ENCODE measurements at regions not wholly inside any gene's neighbourhood (a gene's known extent, or its start where the extent isn't known, plus 50 kb on each side); places are given as distances from the start of the nearest gene placed in this dataset.
"Not testable (repeated sequence)": the region's sequence is repeated elsewhere in the genome, so short reads cannot be mapped to it uniquely, and the experiment has no call there.

GRCh38 chr18:76273036-76273545, 222.0 kb downstream of the ZNF516 start:
- H3K4me1 ChIP-seq (ENCODE audit: control insufficient read depth in 1 of 2, insufficient read depth in 2 of 2, low read length in 2 of 2) = no peaks in the 10 kb centered on the region
- no peak overlapping the region for H3K4me3 Mint-ChIP-seq
- no peaks in the 10 kb centered on the region for H3K27me3 ChIP-seq (ENCODE audit: control insufficient read depth in 2 of 2, insufficient read depth in 2 of 2, low read length in 2 of 2)

GRCh38 chr18:76267423-76267822, 227.6 kb downstream of the ZNF516 start:
- H3K9ac ChIP-seq (ENCODE audit: insufficient read depth, low read length, poor library complexity, severe bottlenecking); H3K27ac ChIP-seq (ENCODE audit: low read depth in 1 of 2, low read length in 2 of 2); H3K36me3 ChIP-seq (replicated peaks in 1 of 2; ENCODE audit: control insufficient read depth in 1 of 2, insufficient read depth in 2 of 2, low read length in 2 of 2); intact Hi-C loops (cut with micrococcal nuclease); H3K27me3 Mint-ChIP-seq (ENCODE audit: low read depth in 3 of 3); H3K27me3 ChIP-seq (ENCODE audit: control insufficient read depth in 2 of 2, insufficient read depth in 2 of 2, low read length in 2 of 2); H3K79me2 ChIP-seq (ENCODE audit: insufficient read depth, low read length); DNase-seq; H4K20me1 ChIP-seq (ENCODE audit: insufficient read depth, low read length); H3K4me2 ChIP-seq (replicated peaks; ENCODE audit: extremely low read depth, low read length, poor library complexity, severe bottlenecking); H3K4me3 Mint-ChIP-seq; H3K36me3 Mint-ChIP-seq; H2AFZ ChIP-seq (ENCODE audit: insufficient read depth, low read depth, low read length, poor library complexity, severe bottlenecking); H3K4me3 ChIP-seq (replicated peaks in 1 of 3; ENCODE audit: low read depth in 2 of 3, low read length in 3 of 3): not testable (repeated sequence)
- peaks cover 10 to 12% of the 10 kb centered on the region in 2 donors for H3K4me1 ChIP-seq (ENCODE audit: control insufficient read depth in 1 of 2, insufficient read depth in 2 of 2, low read length in 2 of 2)
- peaks cover 0 to 11% of the 10 kb centered on the region in 2 donors for H3K9me3 ChIP-seq (replicated peaks in 1 of 2; ENCODE audit: control insufficient read depth in 1 of 2, insufficient read depth in 1 of 2, low read length in 2 of 2)
- H3K9me3 Mint-ChIP-seq = peaks cover 0 to 12% (median 5%) of the 10 kb centered on the region in 7 donors
- no CpG with 5 or more reads among the region's 6 CpGs for WGBS (ENCODE audit: insufficient coverage)
- H3K27ac Mint-ChIP-seq = peak overlapping the region in 1 of 7 donors; percentile 39
- peaks cover 17% of the 10 kb centered on the region for H3K4me1 Mint-ChIP-seq

More at GRCh38 chr18:76273036-76273545, 222.0 kb downstream of the ZNF516 start:
- H3K9me3 Mint-ChIP-seq = peaks cover 0 to 2% (median 0%) of the 10 kb centered on the region in 7 donors
- H3K4me1 Mint-ChIP-seq = no peaks in the 10 kb centered on the region
- Histone ChIP-seq H3K4me3 (replicated peaks in 1 of 3; ENCODE audit: low read depth in 2 of 3, low read length in 3 of 3) (no peak overlapping the region), H3K36me3 (replicated peaks in 1 of 2; ENCODE audit: control insufficient read depth in 1 of 2, insufficient read depth in 2 of 2, low read length in 2 of 2) (no peaks in the 10 kb centered on the region), H3K4me2 (replicated peaks; ENCODE audit: extremely low read depth, low read length, poor library complexity, severe bottlenecking) (no peak overlapping the region), H3K9me3 (replicated peaks in 1 of 2; ENCODE audit: control insufficient read depth in 1 of 2, insufficient read depth in 1 of 2, low read length in 2 of 2) (no peaks in the 10 kb centered on the region), H3K27ac (ENCODE audit: low read depth in 1 of 2, low read length in 2 of 2) (no peak overlapping the region), H4K20me1 (ENCODE audit: insufficient read depth, low read length) (no peaks in the 10 kb centered on the region), H2AFZ (ENCODE audit: insufficient read depth, low read depth, low read length, poor library complexity, severe bottlenecking) (no peak overlapping the region), H3K9ac (ENCODE audit: insufficient read depth, low read length, poor library complexity, severe bottlenecking) (no peak overlapping the region), H3K79me2 (ENCODE audit: insufficient read depth, low read length) (no peaks in the 10 kb centered on the region)
- intact Hi-C loops (cut with micrococcal nuclease) = no loop called here
- WGBS (ENCODE audit: insufficient coverage) = 95% methylated on average over 12 of the region's 23 CpGs
- DNase-seq = no peak
- H3K27ac Mint-ChIP-seq = no peak overlapping the region
- H3K27me3 Mint-ChIP-seq (ENCODE audit: low read depth in 3 of 3) = peaks cover 2 to 13% (median 6%) of the 10 kb centered on the region in 3 donors
- TF ChIP-seq CTCF (IDR thresholded peaks at IDR 0.05) = no peak
- no peaks in the 10 kb centered on the region for H3K36me3 Mint-ChIP-seq
